Activated T-helper 1 cell treated with anti-CD3 and anti-CD28 coated beads, Interleukin-12 subunit alpha, Interleukin-12 subunit beta, Interleukin-2, Interleukin-4 antibody, amounts not matched to agents 30 ng/mL and 10 ng/mL and 1 ng/mL, durations not matched to agents 14 hours and 24 hours and 36 hours (primary cell): ENCODE measurements at regions not wholly inside any gene's neighbourhood (a gene's known extent, or its start where the extent isn't known, plus 50 kb on each side); places are given as distances from the start of the nearest gene placed in this dataset.
"Not testable (repeated sequence)": the region's sequence is repeated elsewhere in the genome, so short reads cannot be mapped to it uniquely, and the experiment has no call there.

Experiments
- DNase-seq: peaks from one replicate; pipeline ENCODE4 v3.0.0; 2021; ENCODE audit warnings: low spot score
- H3K27ac Mint-ChIP-seq: one replicate; pipeline ENCODE4 v1.8.0; 2021; ENCODE audit warnings: mild to moderate bottlenecking, mixed read lengths
- H3K27me3 Mint-ChIP-seq: one replicate; pipeline ENCODE4 v1.8.0; 2022; ENCODE audit warnings: mild to moderate bottlenecking, moderate library complexity, mixed read lengths; ENCODE audit not compliant: insufficient read depth
- H3K36me3 Mint-ChIP-seq: one replicate; pipeline ENCODE4 v1.8.0; 2021; ENCODE audit warnings: low read depth, mixed read lengths
- H3K4me1 Mint-ChIP-seq: one replicate; pipeline ENCODE4 v1.8.0; 2021; ENCODE audit warnings: low read depth, mixed read lengths
- H3K4me3 Mint-ChIP-seq: one replicate; pipeline ENCODE4 v1.8.0; 2021; ENCODE audit warnings: mild to moderate bottlenecking, moderate library complexity, mixed read lengths
- H3K9me3 Mint-ChIP-seq: one replicate; pipeline ENCODE4 v1.8.0; 2021; ENCODE audit warnings: mixed read lengths
- intact Hi-C: fragments of 100-400 bp; cut with micrococcal nuclease; formaldehyde crosslinking; loops from one replicate; pipeline ENCODE4 v1.15.1; 2024

DNA sequence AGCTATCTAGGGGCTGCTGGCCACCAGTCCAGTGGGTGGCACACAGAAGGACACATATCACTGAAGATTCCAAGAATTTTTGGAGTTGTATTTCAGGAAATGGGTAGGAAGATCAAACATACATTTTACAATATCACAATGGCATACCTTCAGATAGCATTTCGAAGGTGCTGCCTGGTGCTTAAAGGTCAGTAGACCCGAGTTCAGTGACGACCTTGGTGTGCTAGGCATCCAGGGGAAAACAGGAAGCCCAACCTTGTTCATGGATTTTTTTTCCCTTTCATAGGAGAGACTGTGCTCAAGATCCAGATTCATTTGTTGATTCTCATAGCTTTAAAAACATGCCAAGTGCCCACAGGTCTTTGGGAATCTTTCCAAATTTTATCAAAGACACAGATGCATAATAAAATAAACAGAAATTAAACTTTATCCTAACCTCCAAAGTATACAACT is 51.0 kb upstream of the RCBTB2 start:
- no peak overlapping the region for H3K27ac Mint-ChIP-seq
- peaks cover 5% of the 10 kb centered on the region for H3K9me3 Mint-ChIP-seq
- H3K4me3 Mint-ChIP-seq, result no peak overlapping the region
- intact Hi-C loops, result loop anchor here (5.0 kb wide), 2 partner anchors 182 to 183 kb away; no protein-coding TSS in a partner anchor
- H3K27me3 Mint-ChIP-seq, result peaks cover 45% of the 10 kb centered on the region
- peaks cover 28% of the 10 kb centered on the region for H3K4me1 Mint-ChIP-seq
- DNase-seq, result no peak
- no peaks in the 10 kb centered on the region for H3K36me3 Mint-ChIP-seq

- Mint-ChIP-seq H3K4me3 (no peak overlapping the region), H3K9me3 (peaks cover 5% of the 10 kb centered on the region), H3K36me3 (no peaks in the 10 kb centered on the region), H3K27me3 (peaks cover 40% of the 10 kb centered on the region), H3K27ac (no peak overlapping the region), H3K4me1 (peaks cover 17% of the 10 kb centered on the region)
- intact Hi-C loops, result no loop called here
- no peak for DNase-seq
These were observed 52.6 kb upstream of the RCBTB2 start for GRCh38 chr13:48585456-48585840.

- Mint-ChIP-seq H3K36me3 (no peaks in the 10 kb centered on the region), H3K27me3 (peaks cover 28% of the 10 kb centered on the region), H3K27ac (no peak overlapping the region), H3K9me3 (peaks cover 5% of the 10 kb centered on the region), H3K4me3 (no peak overlapping the region), H3K4me1 (peaks cover 12% of the 10 kb centered on the region)
- no peak for DNase-seq
- intact Hi-C loops, result no loop called here
These were observed 53.8 kb upstream of the RCBTB2 start for GRCh38 chr13:48586591-48587103.

- Mint-ChIP-seq H3K4me3 (no peak overlapping the region), H3K4me1 (peaks cover 12% of the 10 kb centered on the region), H3K9me3 (peaks cover 5% of the 10 kb centered on the region), H3K36me3 (no peaks in the 10 kb centered on the region), H3K27ac (no peak overlapping the region), H3K27me3 (peaks cover 16% of the 10 kb centered on the region)
- no peak for DNase-seq
- intact Hi-C loops, result no loop called here
These were observed 55.2 kb upstream of the RCBTB2 start for GRCh38 chr13:48588120-48588519.

GRCh38 chr13:48590141-48590901 is 57.4 kb upstream of the RCBTB2 start:
- DNase-seq, result no peak
- Mint-ChIP-seq H3K9me3 (peaks cover 5% of the 10 kb centered on the region), H3K4me3 (no peak overlapping the region), H3K36me3 (no peaks in the 10 kb centered on the region), H3K4me1 (peaks cover 12% of the 10 kb centered on the region), H3K27me3 (peaks cover 20% of the 10 kb centered on the region), H3K27ac (no peak overlapping the region)
- intact Hi-C loops, result no loop called here

- DNase-seq, H3K27ac Mint-ChIP-seq, intact Hi-C loops, H3K36me3 Mint-ChIP-seq, H3K4me3 Mint-ChIP-seq, H3K9me3 Mint-ChIP-seq, H3K4me1 Mint-ChIP-seq: not testable (repeated sequence)
- peaks cover 18% of the 10 kb centered on the region for H3K27me3 Mint-ChIP-seq
These were observed 58.4 kb upstream of the RCBTB2 start for GRCh38 chr13:48591124-48591872.

DNA sequence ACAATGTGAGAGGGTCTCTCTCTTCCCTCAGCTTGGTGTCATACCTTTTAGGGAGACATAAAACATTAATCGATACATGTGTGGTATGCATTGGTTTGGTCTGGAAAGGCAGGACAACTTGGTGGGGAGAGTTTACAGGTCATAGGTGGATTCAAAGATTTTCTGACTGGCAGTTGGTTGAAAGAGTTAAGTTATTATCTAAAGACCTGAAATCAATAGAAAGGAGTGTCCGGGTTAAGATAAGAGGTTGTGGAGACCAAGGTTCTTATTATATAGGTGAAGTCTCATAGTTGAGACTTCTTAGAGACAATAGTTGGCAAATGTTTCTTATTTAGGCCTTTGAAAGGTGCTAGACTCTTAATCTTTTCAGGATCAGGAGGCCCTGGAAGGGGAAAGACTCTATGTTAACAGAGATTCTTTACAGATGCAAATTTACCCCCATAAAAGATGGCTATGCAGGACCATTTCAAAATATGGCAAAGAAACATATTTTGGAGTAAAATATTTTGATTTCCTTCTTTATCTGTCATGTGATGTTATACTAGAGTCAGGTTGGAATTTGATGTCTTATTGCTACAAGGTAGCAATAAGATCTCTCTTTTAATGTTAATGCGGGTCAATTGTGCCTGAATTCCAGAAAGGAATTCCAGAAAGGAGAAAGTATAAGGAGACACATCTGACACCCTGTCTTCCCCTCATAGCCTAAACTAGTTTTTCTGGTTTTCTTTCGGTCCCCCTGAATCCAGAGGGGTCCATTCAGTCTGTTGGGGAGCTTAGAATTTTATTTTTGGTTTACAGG is 59.2 kb upstream of the RCBTB2 start:
- Mint-ChIP-seq H3K36me3 (no peaks in the 10 kb centered on the region), H3K27ac (no peak overlapping the region), H3K4me3 (no peak overlapping the region), H3K9me3 (peaks cover 5% of the 10 kb centered on the region), H3K4me1 (peaks cover under 1% of the 10 kb centered on the region), H3K27me3 (peaks cover 15% of the 10 kb centered on the region)
- intact Hi-C loops, result no loop called here
- DNase-seq, result no peak

DNA sequence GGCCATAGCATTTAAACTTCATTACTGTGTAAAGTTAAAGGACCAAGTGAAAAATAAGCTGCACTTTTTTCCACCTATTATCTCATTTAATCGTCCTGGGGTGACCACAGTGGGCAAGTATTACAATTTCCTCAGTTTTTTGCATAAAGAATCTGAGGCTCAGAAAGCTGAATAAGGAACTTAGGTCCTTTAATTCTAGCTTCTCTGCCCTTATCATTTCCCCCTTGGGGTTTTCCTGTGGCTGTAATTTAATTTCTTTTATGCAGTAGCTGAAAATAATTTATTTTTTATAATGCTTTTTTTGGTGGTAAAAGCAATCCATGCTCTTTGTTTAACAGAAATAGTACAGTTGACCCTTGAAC is 59.8 kb upstream of the RCBTB2 start:
- no peak overlapping the region for H3K27ac Mint-ChIP-seq
- no peaks in the 10 kb centered on the region for H3K36me3 Mint-ChIP-seq
- no peak overlapping the region for H3K4me3 Mint-ChIP-seq
- H3K4me1 Mint-ChIP-seq, result no peaks in the 10 kb centered on the region
- peaks cover 5% of the 10 kb centered on the region for H3K9me3 Mint-ChIP-seq
- intact Hi-C loops, result no loop called here
- H3K27me3 Mint-ChIP-seq, result peaks cover 15% of the 10 kb centered on the region
- no peak for DNase-seq

DNA sequence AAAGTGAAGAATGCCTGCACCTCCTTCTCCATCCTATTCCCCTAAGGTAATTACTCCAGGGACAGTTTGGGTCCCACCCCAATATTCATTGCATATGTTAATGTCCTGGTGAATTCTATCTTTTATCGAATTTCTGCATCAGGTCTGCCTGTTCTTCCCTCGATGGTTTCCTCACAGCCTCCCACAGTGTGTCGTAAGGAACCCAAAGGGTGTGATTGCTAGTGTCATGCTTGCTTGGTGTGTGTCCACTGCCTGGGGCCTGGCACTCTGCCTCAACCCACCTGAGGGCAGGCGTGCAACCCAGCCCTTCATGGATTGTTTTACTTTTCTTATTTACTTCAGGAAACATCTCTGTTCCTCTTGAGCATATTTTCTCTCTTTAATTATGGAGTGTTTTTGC is 60.2 kb upstream of the CYSLTR2 start:
- peaks cover 13% of the 10 kb centered on the region for H3K27me3 Mint-ChIP-seq
- no peak overlapping the region for H3K27ac Mint-ChIP-seq
- intact Hi-C loops, result no loop called here
- no peaks in the 10 kb centered on the region for H3K4me1 Mint-ChIP-seq
- H3K36me3 Mint-ChIP-seq, result no peaks in the 10 kb centered on the region
- peaks cover 3% of the 10 kb centered on the region for H3K9me3 Mint-ChIP-seq
- no peak overlapping the region for H3K4me3 Mint-ChIP-seq
- DNase-seq, result no peak

- Mint-ChIP-seq H3K36me3 (no peaks in the 10 kb centered on the region), H3K27me3 (peaks cover 13% of the 10 kb centered on the region), H3K27ac (no peak overlapping the region), H3K4me3 (no peak overlapping the region), H3K4me1 (no peaks in the 10 kb centered on the region), H3K9me3 (no peaks in the 10 kb centered on the region)
- no peak for DNase-seq
- intact Hi-C loops, result loop anchor here (2.0 kb wide), 1 partner anchor 139 kb away; no protein-coding TSS in a partner anchor
These were observed 59.5 kb upstream of the CYSLTR2 start for GRCh38 chr13:48594096-48594815.

DNA sequence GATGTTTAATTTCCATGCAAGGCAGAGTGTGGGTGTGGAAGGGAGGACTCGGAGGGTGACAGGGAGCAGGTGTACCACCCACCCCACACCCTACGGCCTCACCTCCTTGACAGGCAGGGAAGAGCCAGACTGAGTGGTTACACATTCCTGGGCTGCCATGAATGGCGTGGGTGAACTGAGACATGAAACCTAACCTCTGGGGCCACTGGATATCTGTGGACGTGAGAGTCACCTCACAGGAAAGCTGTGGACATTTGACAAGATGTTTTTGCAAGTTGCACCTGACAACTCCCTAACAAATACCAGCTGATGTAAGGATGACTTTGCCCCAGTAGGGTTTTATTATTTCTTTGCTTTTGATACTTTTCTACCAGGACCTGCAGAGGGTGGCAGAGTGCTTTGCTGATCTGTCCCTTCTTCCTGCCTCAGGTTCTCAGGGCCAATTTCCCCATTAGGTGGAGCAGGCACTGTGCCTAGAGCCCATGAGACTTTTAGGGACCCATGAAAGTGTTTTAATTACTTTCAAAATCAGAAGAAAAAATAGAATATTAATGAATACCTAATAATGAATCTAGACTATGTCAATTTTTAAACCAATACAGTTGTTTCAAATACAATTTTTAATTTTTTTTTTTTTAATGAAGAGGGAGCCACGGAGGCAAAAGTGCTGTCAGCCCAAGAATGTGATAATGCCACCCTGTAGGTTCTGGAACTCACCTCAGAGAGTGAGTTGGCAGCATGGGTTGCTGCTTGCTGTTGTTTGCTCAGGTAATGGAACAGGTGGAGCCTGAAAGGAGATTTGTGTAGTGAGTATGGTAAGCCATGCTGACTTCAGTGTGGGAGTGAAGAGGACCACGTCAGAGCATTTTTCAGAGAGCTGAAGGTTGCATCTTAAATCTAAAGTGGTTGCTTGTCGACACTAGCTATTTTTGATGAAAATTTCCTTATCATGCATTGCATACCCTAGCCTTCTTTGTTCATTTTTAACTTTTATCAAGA is 58.0 kb upstream of the CYSLTR2 start:
- Mint-ChIP-seq H3K9me3 (no peaks in the 10 kb centered on the region), H3K27ac (no peak overlapping the region), H3K4me3 (no peak overlapping the region), H3K36me3 (no peaks in the 10 kb centered on the region), H3K27me3 (peaks cover 13% of the 10 kb centered on the region), H3K4me1 (no peaks in the 10 kb centered on the region)
- intact Hi-C loops, result loop anchor here (1.0 to 5.0 kb wide), 3 partner anchors 137 to 687 kb away; no protein-coding TSS in a partner anchor
- DNase-seq, result peak; percentile 12
